Peyer's patch (tissue), 4 donors: ENCODE measurements at regions not wholly inside any gene's neighbourhood (a gene's known extent, or its start where the extent isn't known, plus 50 kb on each side); places are given as distances from the start of the nearest gene placed in this dataset.

Source experiments
- POLR2A ChIP-seq, 2 donors: fragments of 450-650 bp; IDR thresholded peaks; one replicate each; pipeline ENCODE4 v1.5.1; 2017; ENCODE audit warnings: antibody characterized with exemption in 2 of 2, mild to moderate bottlenecking in 2 of 2, moderate library complexity in 2 of 2
- TF ChIP-seq, protein P1 (sequence below), 6 experiments: fragments of 450-650 bp in 4 of 6; fragments of 200-600 bp in 2 of 6; sonication (generic) in 1 of 6; IDR thresholded peaks; one replicate each; pipeline ENCODE4 v1.5.1; 2017 to 2019; ENCODE audit warnings: antibody characterized with exemption in 6 of 6, mild to moderate bottlenecking in 3 of 6, moderate library complexity in 1 of 6

DNA sequence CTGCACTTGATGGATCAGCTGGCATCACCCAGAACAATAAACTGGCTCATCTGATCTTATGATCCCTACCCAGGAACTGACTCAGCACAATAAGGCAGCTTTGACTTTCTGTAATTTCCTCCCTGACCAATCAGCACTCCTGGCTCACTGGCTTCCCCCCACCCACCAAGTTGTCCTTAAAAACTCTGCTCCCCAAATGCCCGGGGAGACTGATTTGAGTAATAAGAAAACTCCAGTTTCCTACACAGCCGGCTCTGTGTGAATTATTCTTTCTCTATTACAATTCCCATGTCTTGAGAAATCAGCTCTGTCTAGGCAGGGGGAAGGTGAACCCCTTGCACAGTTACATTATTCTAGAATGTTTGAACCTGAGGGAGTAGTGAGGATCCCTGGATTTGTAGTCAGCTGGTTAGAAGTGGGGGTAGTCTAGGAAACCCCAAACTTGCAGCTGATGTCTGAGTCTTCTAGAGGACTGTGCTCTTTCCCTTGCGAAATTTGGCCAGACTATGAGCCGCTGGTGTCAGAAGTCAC lies 111.7 kb upstream of the NEK6 start:
- TF ChIP-seq, protein P1, sequence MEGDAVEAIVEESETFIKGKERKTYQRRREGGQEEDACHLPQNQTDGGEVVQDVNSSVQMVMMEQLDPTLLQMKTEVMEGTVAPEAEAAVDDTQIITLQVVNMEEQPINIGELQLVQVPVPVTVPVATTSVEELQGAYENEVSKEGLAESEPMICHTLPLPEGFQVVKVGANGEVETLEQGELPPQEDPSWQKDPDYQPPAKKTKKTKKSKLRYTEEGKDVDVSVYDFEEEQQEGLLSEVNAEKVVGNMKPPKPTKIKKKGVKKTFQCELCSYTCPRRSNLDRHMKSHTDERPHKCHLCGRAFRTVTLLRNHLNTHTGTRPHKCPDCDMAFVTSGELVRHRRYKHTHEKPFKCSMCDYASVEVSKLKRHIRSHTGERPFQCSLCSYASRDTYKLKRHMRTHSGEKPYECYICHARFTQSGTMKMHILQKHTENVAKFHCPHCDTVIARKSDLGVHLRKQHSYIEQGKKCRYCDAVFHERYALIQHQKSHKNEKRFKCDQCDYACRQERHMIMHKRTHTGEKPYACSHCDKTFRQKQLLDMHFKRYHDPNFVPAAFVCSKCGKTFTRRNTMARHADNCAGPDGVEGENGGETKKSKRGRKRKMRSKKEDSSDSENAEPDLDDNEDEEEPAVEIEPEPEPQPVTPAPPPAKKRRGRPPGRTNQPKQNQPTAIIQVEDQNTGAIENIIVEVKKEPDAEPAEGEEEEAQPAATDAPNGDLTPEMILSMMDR (IDR thresholded peaks at IDR 0.05): no peak
- TF ChIP-seq POLR2A (IDR thresholded peaks at IDR 0.05): no peak
